Endothelial cell of umbilical vein (primary cell): ENCODE measurements at regions not wholly inside any gene's neighbourhood (a gene's known extent, or its start where the extent isn't known, plus 50 kb on each side); places are given as distances from the start of the nearest gene placed in this dataset.

Source experiments
- EZH2 ChIP-seq: IDR thresholded peaks from 2 replicates; pipeline ENCODE4 v1.6.1; 2012; ENCODE audit warnings: borderline replicate concordance, low read depth, mild to moderate bottlenecking, moderate library complexity, low read length, inconsistent platforms; ENCODE audit not compliant: severe bottlenecking
- POLR2AphosphoS5 ChIP-seq: IDR thresholded peaks from 2 replicates; pipeline ENCODE4 v1.6.1; 2012; ENCODE audit warnings: low read depth, mild to moderate bottlenecking, control low read depth, low read length, moderate library complexity; ENCODE audit not compliant: insufficient read depth
- TF ChIP-seq, protein P1 (sequence below), 2 donors: IDR thresholded peaks; 1 replicate in 1 of 2; 2 replicates in 1 of 2; pipeline ENCODE4 v1.5.1; 2011; ENCODE audit warnings: low read length in 2 of 2, mild to moderate bottlenecking in 2 of 2, moderate library complexity in 2 of 2, control low read depth in 1 of 2, inconsistent platforms in 1 of 2, low read depth in 1 of 2; ENCODE audit not compliant: insufficient read depth in 1 of 2; ENCODE audit errors: extremely low read depth in 1 of 2

DNA sequence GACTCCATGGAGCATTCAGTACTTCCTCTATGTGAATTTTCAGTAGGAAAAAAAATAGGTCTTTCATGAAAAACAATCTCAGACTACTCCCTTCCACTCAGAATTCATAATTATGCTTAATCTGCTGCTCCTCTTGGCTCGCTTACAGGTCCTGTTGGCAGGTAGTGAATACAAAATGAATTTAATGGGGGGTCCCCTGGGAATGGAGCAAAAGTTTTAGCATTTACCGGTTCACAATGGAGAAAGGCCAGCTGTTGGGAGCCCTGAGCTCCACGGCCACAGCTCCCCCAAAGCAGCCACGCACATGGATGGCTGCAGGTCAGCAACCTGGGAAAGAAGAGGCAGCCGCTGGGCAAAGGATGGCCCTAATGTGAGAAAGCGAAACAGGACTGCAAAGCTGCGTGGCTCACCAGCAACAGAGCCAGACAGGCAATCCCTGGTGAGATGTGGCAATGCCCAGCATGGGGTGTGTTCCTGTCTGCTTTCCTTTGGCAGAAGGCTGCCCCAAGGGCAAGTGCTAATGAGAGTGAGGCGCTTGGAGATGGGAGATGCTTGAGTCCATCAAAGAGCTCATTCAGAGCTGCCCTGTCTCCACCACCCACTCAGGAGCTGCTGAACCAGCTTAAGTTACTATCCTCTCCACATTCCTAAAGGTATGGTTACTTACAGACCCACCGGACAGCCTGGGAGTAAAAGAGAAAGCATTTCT lies 447.4 kb downstream of the EPHA4 start:
- no peak for TF ChIP-seq EZH2
- TF ChIP-seq, protein P1, sequence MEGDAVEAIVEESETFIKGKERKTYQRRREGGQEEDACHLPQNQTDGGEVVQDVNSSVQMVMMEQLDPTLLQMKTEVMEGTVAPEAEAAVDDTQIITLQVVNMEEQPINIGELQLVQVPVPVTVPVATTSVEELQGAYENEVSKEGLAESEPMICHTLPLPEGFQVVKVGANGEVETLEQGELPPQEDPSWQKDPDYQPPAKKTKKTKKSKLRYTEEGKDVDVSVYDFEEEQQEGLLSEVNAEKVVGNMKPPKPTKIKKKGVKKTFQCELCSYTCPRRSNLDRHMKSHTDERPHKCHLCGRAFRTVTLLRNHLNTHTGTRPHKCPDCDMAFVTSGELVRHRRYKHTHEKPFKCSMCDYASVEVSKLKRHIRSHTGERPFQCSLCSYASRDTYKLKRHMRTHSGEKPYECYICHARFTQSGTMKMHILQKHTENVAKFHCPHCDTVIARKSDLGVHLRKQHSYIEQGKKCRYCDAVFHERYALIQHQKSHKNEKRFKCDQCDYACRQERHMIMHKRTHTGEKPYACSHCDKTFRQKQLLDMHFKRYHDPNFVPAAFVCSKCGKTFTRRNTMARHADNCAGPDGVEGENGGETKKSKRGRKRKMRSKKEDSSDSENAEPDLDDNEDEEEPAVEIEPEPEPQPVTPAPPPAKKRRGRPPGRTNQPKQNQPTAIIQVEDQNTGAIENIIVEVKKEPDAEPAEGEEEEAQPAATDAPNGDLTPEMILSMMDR (IDR thresholded peaks at IDR 0.05; ENCODE audit: extremely low read depth in 1 of 2, insufficient read depth in 1 of 2, low read depth in 1 of 2, low read length in 2 of 2), result no peak
- TF ChIP-seq POLR2AphosphoS5, result no peak
